Tibial artery (tissue), 4 donors: ENCODE measurements at regions not wholly inside any gene's neighbourhood (a gene's known extent, or its start where the extent isn't known, plus 50 kb on each side); places are given as distances from the start of the nearest gene placed in this dataset.

Experiments
- DNase-seq, 2 donors: peaks; one replicate each; pipeline ENCODE4 v3.0.0-alpha.2; 2019
- H3K27ac ChIP-seq, 2 donors: fragments of 200-600 bp; sonication (generic) in 1 of 2; 1 replicate in 1 of 2; 2 replicates in 1 of 2; pipeline ENCODE4 v1.5.1; 2018 to 2019; ENCODE audit warnings: mild to moderate bottlenecking in 1 of 2
- H3K27me3 ChIP-seq, 2 donors: fragments of 200-600 bp; sonication (generic) in 1 of 2; one replicate each; pipeline versions ENCODE4 v1.5.1 to v1.6.0; 2016 to 2019
- H3K36me3 ChIP-seq, 3 donors: fragments of 200-600 bp; sonication (generic) in 2 of 3; one replicate each; pipeline ENCODE4 v1.5.1; 2016 to 2019; ENCODE audit warnings: mild to moderate bottlenecking in 2 of 3
- H3K4me1 ChIP-seq, 4 donors: fragments of 200-600 bp; sonication (generic) in 2 of 4; 1 replicate in 3 of 4; 2 replicates in 1 of 4; pipeline ENCODE4 v1.5.1; 2016 to 2019
- H3K4me3 ChIP-seq, 2 donors: fragments of 200-600 bp; sonication (generic) in 1 of 2; 1 replicate in 1 of 2; 2 replicates in 1 of 2; pipeline ENCODE4 v1.5.1; 2018 to 2019; ENCODE audit warnings: mild to moderate bottlenecking in 2 of 2
- H3K9me3 ChIP-seq, 3 donors: fragments of 200-600 bp; sonication (generic) in 1 of 3; one replicate each; pipeline ENCODE4 v1.5.1; 2016 to 2019
- intact Hi-C: fragments of 100-400 bp; cut with DNase I; formaldehyde crosslinking; loops from one replicate; pipeline ENCODE4 v1.15.0; 2023; ENCODE audit warnings: low total_unique reads
- TF ChIP-seq, protein P1 (sequence below), 2 experiments: fragments of 200-600 bp in 1 of 2; fragments of 450-650 bp in 1 of 2; IDR thresholded peaks; one replicate each; pipeline ENCODE4 v1.5.1; 2017 to 2019; ENCODE audit warnings: antibody characterized with exemption in 2 of 2, mild to moderate bottlenecking in 1 of 2, moderate library complexity in 1 of 2

DNA sequence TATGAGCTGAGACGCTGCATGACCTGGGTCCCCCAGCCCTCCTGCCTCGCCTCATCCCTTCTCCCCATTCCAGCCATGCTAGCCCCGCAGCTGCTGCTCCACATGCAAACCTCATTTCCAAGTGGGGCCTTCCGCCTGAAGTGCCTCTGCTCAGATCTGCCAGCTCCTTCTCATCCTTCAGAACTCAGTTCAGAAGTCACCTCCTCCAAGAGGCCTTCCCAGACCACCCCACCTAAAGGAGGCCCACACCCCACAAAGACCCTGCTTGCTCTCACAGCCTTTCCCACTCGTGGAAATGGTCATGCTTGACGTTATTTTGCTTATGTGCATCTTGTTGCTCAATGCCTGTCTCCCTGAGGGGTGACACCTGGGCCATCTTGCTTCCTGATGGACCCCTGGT lies 58.7 kb downstream of the RMI2 start:
- intact Hi-C loops, result loop anchor here (10.0 kb wide), 1 partner anchor 411 kb away; no protein-coding TSS in a partner anchor
- H3K27me3 ChIP-seq, result no peaks in the 10 kb centered on the region
- TF ChIP-seq, protein P1, sequence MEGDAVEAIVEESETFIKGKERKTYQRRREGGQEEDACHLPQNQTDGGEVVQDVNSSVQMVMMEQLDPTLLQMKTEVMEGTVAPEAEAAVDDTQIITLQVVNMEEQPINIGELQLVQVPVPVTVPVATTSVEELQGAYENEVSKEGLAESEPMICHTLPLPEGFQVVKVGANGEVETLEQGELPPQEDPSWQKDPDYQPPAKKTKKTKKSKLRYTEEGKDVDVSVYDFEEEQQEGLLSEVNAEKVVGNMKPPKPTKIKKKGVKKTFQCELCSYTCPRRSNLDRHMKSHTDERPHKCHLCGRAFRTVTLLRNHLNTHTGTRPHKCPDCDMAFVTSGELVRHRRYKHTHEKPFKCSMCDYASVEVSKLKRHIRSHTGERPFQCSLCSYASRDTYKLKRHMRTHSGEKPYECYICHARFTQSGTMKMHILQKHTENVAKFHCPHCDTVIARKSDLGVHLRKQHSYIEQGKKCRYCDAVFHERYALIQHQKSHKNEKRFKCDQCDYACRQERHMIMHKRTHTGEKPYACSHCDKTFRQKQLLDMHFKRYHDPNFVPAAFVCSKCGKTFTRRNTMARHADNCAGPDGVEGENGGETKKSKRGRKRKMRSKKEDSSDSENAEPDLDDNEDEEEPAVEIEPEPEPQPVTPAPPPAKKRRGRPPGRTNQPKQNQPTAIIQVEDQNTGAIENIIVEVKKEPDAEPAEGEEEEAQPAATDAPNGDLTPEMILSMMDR (IDR thresholded peaks at IDR 0.05), result no peak
- H3K36me3 ChIP-seq, result no peaks in the 10 kb centered on the region
- H3K4me3 ChIP-seq, result no peak overlapping the region
- no peak overlapping the region for H3K27ac ChIP-seq
- DNase-seq, result no peak
- H3K4me1 ChIP-seq, result no peaks in the 10 kb centered on the region
- H3K9me3 ChIP-seq, result no peaks in the 10 kb centered on the region

DNA sequence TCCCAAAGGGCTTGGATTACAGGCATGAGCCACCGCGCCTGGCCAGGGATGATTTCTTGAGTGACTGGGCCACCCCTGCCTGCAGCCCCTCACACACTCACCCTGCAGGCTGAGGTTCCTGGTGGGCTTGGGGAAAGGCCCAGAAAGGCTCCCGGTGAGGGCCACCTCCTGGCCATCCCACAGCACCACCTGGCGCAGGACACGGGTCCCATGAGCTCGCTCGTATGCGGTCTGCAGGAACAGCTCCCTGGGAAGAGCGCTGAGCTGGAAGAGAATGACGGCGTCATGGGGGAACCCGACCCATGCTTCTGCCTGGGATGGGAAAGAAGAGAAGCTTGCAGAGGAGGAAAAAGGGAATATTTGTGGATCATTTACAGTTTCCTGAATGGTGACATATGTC lies 59.3 kb downstream of the RMI2 start:
- Histone ChIP-seq H3K4me3 (no peak overlapping the region), H3K27ac (no peak overlapping the region), H3K36me3 (no peaks in the 10 kb centered on the region), H3K9me3 (no peaks in the 10 kb centered on the region), H3K27me3 (no peaks in the 10 kb centered on the region), H3K4me1 (no peaks in the 10 kb centered on the region)
- intact Hi-C loops, result loop anchor here (10.0 kb wide), 1 partner anchor 410 kb away; no protein-coding TSS in a partner anchor
- no peak for DNase-seq
- TF ChIP-seq, protein P1 (IDR thresholded peaks at IDR 0.05), result no peak

DNA sequence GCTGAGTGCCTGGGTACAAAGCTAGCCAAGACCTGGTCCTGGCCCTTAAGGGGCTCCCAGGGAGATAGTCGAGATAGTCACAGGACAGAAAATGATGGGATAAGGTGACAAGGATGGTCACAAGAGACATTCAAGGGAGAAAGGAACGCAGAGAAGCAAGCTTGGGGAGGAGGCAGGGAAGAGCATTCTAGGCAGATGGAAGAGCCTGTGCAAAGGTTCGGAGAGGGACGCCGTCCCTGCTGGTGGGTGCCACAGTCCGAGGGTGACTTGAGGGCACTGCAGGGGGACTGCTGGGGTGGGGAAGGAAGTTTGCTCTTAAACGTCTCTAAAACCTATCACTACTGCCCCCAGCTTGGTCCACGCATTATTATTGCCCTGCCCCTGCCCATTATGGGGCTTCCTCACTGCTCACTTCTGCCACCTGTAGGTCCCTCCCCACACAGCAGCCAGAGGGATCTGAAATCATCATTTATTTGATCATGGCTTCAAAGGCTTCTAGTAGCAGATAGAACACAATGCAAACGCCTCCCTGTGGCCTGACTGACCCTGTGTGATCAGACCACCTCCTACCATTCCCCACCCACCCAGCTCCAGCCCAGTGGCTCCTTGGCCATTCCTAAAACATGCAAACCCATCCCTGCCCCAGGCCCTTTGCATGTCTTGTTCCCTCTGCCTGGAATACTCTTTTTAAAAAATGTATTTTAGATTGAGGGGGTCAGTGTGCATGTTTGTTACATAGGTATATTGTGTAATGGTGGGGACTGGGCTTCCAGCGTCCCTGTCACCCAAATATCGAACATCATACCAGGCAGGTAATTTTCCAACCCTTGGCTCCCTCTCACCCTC lies 60.3 kb downstream of the RMI2 start:
- H3K4me1 ChIP-seq, result peaks cover 0 to 2% (median under 1%) of the 10 kb centered on the region in 4 donors
- no peaks in the 10 kb centered on the region for H3K27me3 ChIP-seq
- no peak overlapping the region for H3K27ac ChIP-seq
- H3K36me3 ChIP-seq, result no peaks in the 10 kb centered on the region
- TF ChIP-seq, protein P1 (IDR thresholded peaks at IDR 0.05), result peak; percentile 41 to 58
- no peak for DNase-seq
- no peak overlapping the region for H3K4me3 ChIP-seq
- no peaks in the 10 kb centered on the region for H3K9me3 ChIP-seq
- intact Hi-C loops, result loop anchor here (2.0 to 10.0 kb wide), 2 partner anchors 237 to 409 kb away; no protein-coding TSS in a partner anchor

DNA sequence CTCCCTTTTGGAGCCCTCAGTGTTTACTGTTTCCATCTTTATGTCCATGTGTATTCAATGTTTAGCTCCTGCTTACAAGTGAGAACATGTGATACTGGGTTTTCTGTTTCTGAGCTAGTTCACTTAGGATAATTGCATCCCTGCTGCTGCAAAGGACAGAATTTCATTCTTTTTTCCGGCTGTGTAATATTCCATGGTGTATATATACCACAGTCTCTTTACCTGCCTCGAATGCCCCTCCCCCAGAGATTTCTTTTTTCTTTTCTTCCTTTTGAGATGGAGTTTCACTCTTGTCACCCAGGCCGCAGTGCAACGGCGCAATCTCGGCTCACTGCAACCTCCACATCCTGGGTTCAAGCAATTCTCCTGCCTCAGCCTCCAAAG lies 60.9 kb downstream of the RMI2 start:
- H3K9me3 ChIP-seq, result no peaks in the 10 kb centered on the region
- H3K27me3 ChIP-seq, result no peaks in the 10 kb centered on the region
- DNase-seq, result no peak
- H3K27ac ChIP-seq, result no peak overlapping the region
- TF ChIP-seq, protein P1 (IDR thresholded peaks at IDR 0.05), result no peak
- no peaks in the 10 kb centered on the region for H3K36me3 ChIP-seq
- H3K4me3 ChIP-seq, result no peak overlapping the region
- intact Hi-C loops, result loop anchor here (2.0 to 10.0 kb wide), 2 partner anchors 237 to 409 kb away; no protein-coding TSS in a partner anchor
- H3K4me1 ChIP-seq, result peaks cover 0 to 8% (median 6%) of the 10 kb centered on the region in 4 donors

DNA sequence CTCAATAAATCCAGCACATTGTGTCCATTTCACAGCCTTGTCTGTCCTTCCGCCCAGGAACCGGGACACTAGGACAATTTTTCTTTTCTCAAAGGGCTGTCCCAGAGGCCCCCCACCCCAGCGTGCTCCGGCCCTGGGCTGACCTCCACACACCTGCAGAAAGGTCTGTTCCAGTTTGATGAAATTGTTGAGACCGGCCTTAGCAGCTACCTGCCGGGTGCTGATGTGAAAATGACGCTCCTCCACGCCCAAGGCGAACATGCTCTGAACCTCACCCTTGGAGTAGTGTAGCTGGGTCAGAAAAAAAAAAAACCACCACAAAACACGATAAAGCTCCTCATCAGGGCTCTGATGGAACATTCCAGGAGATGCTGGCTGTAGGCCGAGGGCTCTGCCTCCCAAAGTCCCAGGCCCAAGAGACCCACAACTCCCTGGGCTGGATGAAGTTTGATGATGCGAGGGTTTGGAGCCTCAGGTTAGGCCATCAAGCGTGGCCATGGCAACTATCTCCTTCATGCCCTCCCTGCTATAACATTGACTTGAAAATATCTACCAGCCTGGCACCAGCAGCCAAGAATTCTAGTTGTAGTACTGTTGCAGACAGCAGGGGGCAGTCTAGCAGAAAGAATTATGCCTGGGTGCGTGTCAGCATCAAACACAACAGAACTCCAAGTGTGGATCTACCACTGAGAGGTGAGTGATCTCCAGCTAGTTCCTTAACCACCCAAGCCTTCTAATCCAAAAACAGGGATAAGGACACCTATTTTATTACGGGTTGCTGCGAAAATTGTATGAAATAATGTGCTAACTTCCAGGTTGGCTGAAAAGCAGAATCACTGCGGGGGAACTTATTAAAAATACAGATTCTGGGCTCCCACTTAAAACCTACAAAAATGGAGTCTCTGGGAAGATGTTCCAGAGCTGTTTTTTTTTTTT lies 62.1 kb downstream of the RMI2 start:
- no peaks in the 10 kb centered on the region for H3K9me3 ChIP-seq
- TF ChIP-seq, protein P1 (IDR thresholded peaks at IDR 0.05), result peak; percentile 63 to 86
- no peak overlapping the region for H3K27ac ChIP-seq
- no peaks in the 10 kb centered on the region for H3K27me3 ChIP-seq
- intact Hi-C loops, result loop anchor here (2.0 to 10.0 kb wide), 2 partner anchors 235 to 407 kb away; no protein-coding TSS in a partner anchor
- H3K4me3 ChIP-seq, result no peak overlapping the region
- peaks cover 0 to 14% (median 10%) of the 10 kb centered on the region in 4 donors for H3K4me1 ChIP-seq
- no peaks in the 10 kb centered on the region for H3K36me3 ChIP-seq
- DNase-seq, result peak; percentile 75 to 81
